HG03575 (cell line): ENCODE measurements at regions not wholly inside any gene's neighbourhood (a gene's known extent, or its start where the extent isn't known, plus 50 kb on each side); places are given as distances from the start of the nearest gene placed in this dataset.

Source experiments
- ATAC-seq: cut with Tn5 transposase; IDR thresholded peaks from one replicate; pipeline ENCODE4 v1.9.1; 2021; ENCODE audit not compliant: unreplicated experiment, insufficient number of reproducible peaks, low FRiP score; ENCODE audit errors: extremely low read depth

DNA sequence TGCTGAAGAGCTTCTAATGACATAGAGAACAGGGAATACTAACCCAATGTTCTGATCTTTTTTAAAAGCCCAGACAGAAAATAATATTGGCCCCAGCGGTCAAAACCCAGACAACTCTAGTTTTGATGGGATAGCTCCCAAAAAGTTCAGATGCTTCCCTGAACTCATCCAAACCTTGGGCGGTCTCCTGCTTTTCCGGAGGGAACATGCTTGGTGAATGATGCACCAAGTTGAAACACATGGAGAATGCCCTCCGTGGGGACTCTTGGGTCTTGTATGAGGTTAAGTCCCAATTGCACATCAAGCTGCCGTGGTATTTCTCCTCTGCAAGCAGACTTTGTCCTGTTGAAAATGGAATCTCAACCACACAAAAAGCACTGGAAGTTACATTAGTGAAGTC, 120.7 kb upstream of the CTAGE1 start:
- ATAC-seq: no peak

DNA sequence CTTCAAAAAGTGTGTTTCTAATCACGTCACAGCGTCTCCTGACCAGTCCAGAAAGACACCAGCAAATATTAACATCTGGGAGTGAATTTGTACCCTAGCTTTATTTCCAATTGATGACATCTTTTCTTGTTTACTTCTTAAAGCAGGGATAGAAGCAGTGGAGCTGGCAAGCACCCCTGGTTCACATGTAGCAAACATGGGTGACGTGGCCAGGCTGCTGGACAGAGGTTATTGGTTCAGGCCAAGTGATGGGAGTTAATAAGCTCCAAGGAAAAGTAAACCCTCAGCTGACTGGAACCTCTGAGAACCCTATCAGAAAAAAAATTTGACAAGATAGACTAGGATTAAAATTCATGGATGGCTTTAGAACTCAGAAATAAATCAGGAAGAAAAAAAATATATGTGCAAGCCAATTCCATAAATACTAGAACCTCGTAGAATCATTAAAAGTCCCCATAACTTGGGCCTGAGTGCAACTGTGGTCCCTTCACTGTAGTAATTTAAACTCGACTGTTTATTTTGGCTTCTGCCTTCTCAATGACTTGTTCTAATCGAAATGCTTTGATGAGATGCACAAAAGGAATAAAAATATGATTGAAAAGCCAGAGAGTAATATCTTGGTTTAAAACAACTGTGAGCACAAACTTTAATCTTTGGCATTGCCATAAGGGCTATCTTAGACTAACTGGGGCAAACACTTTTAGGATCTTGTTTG, 121.5 kb upstream of the CTAGE1 start:
- ATAC-seq: no peak

DNA sequence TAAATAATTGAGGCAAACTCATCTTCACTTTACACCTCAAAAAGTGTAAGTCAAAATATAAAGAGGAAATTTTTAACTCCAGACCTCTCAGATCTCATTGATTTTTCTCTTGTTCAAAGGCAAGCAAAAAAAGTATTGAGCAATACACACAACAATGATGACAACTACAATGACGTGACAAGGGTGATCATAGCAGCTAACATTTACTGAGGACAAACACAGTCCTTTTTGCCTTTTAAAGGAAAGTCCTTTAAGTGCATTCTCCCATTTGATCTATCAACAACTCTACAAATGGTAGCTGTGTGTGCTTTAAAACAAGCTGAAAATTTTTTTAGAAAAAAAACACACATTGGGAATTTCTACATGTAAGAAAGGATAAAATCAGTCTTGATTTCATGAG, 123.5 kb upstream of the CTAGE1 start:
- no peak for ATAC-seq

DNA sequence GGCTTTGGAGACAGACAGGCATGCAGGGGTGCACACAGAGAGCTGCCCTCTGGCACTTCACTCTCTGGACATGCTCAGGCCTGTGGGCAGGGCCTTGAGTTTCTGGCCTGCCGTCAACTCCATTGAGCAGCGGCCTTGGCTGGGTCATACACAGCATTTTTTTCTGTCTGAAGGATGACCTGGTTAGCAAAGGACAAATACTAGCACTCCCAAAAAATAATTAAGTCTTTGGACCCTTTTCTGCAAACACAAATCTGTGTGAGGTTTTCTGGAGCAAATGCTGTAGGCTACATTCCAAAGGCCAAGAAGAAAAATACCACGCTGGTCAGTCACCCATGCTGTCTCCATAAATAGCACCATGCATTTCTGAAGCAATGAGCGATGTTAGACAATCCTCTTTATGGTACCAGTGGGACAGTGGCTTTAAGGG, 124.7 kb upstream of the CTAGE1 start:
- ATAC-seq: no peak

DNA sequence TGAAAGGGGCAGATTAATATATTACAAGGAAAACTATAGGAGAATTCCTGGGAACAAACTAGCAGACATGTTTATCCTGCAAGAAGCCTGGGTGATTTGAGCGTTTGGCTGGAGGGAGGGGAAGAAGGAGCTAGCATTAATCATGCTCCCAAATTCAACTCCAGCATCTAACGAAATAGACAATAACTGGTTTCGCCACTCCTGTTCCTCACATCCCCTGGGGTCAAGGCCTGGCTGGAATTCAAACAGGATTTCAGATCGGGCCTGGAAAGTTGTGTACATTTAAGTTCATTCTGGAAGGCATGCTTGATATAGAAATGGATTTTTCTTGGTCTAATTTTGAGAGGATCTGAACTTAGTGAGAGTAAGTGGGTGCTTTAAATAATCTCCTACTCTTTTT, 126.1 kb upstream of the CTAGE1 start:
- no peak for ATAC-seq

DNA sequence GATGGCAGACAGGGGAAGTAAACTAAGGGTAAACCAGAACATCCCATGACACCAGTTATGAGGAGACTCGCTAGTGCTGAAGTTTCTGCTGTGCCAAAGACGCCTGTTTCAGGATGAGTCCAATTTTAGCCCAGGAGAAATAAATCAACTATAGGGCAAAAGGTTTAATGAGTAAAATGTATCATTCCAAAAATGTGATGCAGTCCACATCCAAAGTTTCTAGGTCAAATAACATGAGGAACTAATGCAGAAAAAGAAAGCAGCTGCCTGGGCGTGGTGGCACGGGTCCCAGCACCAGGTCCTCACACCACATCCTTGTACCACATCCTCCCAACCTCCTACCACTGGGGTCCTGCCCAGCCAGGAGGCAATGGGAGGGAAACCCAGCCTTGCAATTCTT, 126.9 kb upstream of the CTAGE1 start:
- no peak for ATAC-seq

DNA sequence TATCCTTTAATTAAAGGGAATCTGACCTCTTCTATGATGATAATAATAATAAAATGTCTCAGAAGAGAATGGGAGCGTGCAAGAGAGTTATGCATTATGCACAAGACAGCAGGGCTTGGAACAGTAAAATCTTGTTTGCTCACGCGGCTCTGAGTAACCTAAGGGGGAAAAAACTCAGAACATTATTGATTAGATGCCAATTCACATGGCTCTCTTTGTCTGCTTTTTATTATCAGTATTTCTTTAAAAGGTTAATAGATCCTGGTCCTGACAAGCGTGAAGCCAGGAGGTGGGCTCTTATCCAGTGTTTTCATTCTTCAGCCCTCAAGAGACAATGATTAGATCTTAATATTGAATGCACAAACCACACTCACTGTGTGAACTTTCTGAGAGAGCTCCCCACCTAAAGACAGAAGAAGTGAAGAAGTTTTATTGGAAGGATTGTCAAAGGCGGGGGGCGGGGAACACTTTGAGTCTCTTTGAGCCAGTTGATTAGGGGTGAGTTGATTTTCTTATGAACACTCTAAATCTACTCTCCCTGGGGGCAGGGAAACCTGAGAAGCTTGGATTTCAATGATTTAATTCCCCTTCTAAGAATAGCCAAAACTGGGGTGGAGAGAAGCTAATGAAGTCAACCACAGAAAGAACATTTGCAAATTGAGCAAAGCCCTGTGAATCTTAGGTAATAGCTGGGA, 127.5 kb upstream of the CTAGE1 start:
- no peak for ATAC-seq

DNA sequence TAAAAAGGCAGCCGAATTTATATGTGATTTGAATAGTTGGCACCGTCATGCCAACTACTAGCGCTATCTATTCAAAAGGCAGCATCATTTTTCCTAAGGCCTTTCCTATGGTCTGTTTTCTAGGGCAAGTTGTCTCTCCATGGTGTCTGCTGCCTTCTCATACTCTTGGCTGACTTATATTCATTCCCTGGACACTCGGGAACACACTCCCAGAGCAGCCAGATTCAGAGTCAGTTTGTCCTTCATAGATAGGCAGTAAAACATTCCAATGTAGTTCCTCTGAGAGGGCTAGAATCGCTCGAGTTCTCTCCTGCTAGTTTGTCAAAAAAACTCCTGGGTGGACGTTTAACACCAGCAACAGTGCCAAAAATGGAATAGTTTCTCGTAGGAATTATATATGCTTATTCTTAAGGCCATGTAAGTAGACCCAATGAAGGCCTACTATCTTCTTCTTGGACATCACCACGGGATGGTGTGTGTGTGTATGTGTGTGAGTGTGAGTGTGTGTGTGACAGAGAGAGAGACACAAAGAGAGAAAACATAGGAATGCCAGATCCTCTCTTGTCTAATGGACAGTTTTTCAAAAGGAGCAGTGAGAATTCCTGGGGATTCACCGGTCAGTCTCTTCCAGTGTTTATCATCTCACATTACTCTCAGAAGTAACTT, 129.3 kb upstream of the CTAGE1 start:
- no peak for ATAC-seq

DNA sequence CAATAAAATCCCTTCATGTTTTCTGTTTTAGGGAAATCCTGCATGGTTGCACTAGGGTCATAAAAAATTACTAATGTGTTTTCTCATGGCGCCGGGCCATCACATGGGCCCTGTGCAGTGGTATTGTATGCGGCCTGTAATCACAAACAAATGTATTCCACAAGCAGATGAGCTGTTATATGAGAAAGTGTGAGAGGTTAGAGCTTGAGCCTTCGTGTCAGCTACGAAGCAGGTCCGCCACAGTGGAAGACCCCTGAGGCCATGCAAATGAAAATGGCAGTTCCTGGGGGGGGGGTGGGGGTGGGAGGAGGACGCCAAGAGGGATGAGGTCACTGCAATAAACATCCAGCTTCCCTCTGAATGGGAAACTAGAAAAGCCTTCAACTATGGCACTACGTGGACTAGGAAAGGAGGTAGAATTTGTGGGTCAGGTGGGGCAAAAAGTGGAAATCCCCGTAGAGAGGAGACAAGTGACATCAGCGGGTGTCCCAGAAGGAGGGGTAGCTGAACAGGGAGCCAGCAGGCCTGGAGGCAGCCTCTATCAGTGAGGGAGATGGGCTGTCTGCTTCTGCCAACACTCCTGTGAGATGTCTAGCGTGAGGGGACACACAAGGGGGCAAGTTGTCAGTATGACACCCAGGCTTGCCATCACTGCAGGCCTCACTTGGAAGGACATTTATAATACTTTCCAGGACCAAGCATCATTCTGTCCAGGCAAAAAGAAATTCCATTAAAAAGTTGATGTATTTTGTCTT, 130.3 kb upstream of the CTAGE1 start:
- no peak for ATAC-seq

DNA sequence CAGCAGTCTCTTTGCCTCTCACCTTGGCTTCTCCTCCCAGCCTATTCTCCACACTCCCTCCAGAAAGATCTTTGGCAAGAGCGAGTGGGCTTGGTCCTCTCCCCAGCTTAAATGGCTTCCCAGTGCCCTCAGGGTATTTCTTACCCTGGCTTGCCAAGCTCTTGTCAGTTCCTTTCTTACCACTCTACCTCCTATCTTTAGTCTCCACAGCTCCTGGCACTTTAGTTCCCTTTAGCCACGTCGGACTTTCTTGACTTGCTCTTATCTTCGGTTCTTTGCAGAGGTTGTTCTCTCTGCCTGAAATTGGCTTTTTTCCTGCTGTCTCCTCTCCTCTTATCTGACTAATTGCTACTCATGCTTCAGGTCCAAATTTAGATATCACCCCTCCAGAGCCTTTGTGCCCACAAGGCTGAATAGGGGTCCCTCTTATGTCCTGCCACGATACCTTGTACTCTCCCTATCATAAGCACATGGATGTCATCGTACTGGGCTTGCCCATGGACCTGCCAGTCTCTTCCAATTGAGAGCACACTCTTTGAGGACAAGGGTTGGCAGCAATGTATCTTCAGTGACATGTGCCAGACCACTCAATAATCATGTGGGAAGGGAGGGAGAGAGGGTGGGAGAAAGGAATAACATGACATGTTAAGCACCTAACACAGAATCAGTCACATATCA, 131.7 kb upstream of the CTAGE1 start:
- no peak for ATAC-seq

DNA sequence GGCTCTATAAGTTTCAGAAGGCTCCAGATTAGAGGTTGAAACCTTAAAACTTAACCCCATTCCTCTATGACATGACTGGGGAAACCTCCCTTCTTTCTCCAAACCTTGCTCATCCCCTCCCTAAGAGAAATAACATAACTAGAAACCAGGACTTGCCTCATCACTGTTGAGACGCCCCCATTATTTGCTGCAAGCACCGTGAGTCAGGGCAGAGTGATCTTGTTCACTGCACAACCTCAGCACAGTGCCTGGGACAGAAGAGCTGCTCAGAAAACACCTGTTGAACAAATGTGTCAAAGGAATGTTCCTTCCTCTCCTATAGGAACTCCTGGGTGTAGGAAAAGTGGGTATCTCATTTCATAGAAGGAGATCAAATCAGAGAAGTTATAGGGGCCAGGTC, 132.7 kb upstream of the CTAGE1 start:
- ATAC-seq: no peak

DNA sequence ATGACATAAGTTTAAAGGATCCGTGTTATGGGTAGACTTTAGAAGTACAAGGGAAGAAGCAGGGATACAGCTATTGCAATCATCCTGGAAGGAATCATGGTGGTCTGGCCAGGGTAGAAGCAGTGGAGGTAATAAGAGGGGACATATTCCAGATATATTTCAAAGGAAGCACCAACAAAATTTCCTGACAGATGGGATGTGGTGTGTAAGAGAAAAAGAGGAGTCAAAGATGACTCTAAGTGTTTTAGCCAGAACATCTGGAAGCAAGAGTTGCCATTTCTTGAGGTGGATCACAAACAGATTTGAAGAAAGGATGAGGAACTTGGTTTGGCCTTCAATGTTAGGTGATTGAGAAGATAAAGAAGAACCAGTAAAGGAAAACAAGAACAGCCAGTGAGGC, 133.1 kb upstream of the CTAGE1 start:
- no peak for ATAC-seq

DNA sequence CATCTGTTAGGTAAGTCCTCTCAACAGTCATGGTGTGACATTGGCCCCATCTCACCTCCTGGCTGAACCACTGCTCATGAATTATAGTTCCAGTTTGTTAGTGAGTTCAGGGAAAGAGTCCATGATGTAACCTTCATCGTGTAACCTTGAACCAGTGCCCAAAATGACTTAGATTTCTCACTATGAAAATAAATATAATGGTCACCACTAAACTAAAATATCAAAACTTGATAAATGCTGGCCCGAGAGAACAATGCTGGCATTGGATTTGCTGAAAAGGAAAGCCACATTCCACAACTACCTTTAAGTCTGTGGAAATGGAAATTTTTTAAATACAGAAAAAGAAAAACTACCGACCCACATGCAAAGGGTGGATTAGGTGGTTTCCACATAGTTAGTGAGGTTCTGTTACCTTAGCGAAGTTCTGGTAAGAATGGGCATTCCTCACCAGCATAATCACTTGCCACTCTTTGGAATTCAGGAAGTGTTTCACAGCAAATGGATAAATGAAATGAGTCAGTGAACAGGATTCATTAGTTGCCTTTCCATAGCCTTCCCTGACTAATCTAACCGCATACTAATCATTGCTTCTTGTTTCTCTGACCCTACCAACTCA, 133.9 kb upstream of the CTAGE1 start:
- ATAC-seq: no peak

DNA sequence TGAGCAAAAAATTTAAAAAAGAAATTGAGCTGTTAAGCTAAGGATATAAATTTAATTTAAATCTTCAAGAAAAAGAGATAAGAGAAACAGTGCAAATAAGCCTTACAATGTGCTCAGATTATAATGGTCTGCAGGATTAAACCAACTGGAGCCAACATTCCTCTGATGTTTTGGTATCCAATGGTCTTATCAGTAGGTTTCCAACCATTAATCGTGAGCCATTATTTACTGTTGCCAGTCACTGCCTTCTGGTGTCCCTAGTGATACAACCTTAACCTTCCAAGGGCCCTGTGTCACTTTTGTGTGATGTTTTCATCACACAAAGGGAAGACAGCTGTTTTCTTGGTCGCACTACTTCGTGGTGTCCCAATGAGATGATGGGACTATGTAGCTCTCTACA, 134.5 kb upstream of the CTAGE1 start:
- ATAC-seq: no peak

DNA sequence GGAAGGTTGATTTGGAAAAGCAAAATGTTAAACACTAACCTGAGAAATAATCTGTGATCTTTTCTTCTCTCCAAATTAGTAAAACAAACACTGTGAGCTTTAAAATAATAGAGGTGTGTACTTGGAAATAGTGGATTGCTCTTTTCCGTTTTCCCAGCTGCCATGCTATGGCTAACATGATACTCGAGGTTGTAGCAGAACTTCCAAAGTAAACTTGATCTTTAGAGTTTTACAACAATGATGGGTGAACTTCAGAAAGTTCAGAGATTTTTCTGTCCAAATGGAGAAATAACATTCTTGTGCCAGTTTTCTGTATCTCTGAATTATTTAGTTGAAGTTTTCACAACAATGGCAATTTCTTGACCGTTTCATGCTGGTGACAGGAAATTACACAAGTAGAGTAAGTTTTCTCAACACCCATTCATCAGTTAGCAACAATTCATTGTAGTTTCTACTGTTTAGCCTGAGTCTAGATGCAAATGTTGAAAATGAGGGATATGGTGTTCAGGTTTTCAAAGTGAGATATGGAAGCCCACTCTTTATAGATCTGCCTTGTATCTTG, 135.3 kb upstream of the CTAGE1 start:
- ATAC-seq: no peak

DNA sequence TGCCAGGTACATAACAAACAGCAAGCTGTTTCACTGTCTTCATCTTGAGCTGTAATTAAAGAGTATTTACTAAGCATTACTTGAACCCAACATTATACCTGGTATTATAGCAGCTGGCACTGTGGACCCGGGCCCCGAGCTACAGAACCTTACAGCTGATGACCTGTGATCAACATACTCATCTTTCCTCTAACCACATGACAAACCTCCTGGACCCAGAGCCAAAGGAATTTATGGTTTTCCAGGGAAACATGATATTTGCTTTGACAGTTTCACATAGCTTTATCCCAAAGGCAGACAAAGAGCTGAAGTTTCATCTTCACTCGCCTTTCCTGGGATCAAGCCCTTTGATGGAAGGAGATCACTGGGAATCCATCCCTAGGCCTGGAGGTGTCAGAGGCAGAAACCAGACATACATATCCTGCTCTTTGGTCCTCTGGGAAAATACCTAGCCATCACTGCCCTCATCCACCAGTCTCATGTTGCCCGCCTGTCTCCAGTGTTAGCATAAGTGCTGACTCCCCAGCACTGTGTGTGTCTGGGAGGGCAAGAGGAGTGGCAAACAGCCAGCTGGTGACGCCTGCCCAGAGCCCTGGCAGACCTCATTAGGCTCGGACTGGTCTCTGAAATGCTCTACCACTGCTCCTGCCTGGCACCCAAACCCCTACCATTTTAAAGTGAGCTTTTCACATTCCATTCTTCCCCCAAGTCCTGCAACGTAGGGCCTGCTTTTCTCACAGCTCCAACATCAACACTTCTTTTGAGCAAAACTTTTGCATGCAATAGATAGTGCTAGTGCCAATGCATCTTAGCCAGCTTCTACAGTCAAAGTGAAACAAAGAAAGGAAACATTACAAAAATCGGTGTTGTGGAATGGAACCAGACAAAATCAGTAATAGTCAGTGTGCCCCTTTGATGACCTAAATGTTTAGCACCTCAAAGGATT, 138.8 kb upstream of the CTAGE1 start:
- ATAC-seq: no peak

DNA sequence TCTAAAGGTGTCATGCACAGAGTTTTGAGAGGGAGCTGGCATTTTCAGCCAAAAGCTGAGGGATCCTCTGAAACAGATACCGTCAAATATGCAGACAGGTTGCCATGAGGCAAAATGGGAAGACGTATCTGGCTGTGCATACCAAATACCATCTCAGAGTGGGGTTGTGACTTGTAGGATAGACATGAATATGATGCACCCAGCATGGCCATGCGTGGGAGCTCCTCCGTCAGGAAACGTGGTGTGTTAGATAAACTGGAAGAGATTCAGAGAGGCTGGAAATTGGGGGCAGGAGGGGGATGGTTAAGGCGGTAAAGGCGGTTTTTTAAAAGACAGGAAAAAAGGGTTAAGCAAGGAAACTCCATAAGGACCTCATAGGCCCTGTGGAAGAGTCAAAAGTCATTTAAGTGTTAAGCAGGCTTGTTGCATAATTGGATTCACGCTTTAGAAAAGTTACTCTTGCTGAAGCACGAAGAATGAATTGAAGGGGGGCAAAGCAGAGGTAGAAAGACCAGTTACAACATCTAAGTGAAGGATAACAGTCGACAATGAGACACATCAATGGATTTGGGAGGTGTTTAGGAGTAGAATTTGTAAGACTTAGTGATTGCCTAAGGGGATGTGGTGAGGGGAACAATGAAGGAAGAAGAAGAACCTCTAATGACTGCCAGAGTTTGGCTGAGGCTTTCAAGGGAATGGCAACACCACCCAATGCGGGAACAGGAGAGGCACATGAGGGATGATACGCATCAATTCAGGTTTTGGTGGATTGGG, 139.6 kb upstream of the CTAGE1 start:
- ATAC-seq: no peak
